Lower leg skin (tissue), 4 donors: ENCODE measurements at regions not wholly inside any gene's neighbourhood (a gene's known extent, or its start where the extent isn't known, plus 50 kb on each side); places are given as distances from the start of the nearest gene placed in this dataset.

Experiments used
- DNase-seq, 2 donors: peaks; one replicate each; pipeline ENCODE4 v3.0.0-alpha.2; 2019; ENCODE audit warnings: low spot score in 2 of 2
- H3K4me3 ChIP-seq: fragments of 200-600 bp; sonication (generic); 2 replicates; pipeline ENCODE4 v1.5.1; 2017; ENCODE audit warnings: mild to moderate bottlenecking, low read depth; ENCODE audit not compliant: poor library complexity, severe bottlenecking
- POLR2A ChIP-seq, 2 donors: fragments of 450-650 bp; IDR thresholded peaks; one replicate each; pipeline ENCODE4 v1.6.1; 2016 to 2017; ENCODE audit warnings: antibody characterized with exemption in 2 of 2, mild to moderate bottlenecking in 1 of 2, moderate library complexity in 1 of 2
- WGBS, 2 donors: methylation state at CpG; one replicate each; pipeline ENCODE4 v1.1.5; 2018; 5-methylcytosine and 5-hydroxymethylcytosine counted together
- intact Hi-C: fragments of 100-400 bp; cut with DNase I; formaldehyde crosslinking; loops from one replicate; pipeline ENCODE4 v1.15.0; 2023; ENCODE audit warnings: low total_unique reads
- TF ChIP-seq, protein P1 (sequence below), 3 donors: fragments of 450-650 bp; IDR thresholded peaks; one replicate each; pipeline ENCODE4 v1.5.1; 2016; ENCODE audit warnings: antibody characterized with exemption in 3 of 3, mild to moderate bottlenecking in 3 of 3, moderate library complexity in 2 of 3

- no peak for TF ChIP-seq POLR2A (IDR thresholded peaks at IDR 0.05)
- TF ChIP-seq, protein P1, sequence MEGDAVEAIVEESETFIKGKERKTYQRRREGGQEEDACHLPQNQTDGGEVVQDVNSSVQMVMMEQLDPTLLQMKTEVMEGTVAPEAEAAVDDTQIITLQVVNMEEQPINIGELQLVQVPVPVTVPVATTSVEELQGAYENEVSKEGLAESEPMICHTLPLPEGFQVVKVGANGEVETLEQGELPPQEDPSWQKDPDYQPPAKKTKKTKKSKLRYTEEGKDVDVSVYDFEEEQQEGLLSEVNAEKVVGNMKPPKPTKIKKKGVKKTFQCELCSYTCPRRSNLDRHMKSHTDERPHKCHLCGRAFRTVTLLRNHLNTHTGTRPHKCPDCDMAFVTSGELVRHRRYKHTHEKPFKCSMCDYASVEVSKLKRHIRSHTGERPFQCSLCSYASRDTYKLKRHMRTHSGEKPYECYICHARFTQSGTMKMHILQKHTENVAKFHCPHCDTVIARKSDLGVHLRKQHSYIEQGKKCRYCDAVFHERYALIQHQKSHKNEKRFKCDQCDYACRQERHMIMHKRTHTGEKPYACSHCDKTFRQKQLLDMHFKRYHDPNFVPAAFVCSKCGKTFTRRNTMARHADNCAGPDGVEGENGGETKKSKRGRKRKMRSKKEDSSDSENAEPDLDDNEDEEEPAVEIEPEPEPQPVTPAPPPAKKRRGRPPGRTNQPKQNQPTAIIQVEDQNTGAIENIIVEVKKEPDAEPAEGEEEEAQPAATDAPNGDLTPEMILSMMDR (IDR thresholded peaks at IDR 0.05), result no peak
- 52 to 54% methylated on average over 1 of the region's 1 CpG for WGBS, 2 donors
- no peak for DNase-seq
- H3K4me3 ChIP-seq, result no peak overlapping the region
- intact Hi-C loops, result no loop called here
Observed at GRCh38 chr2:56001947-56002346, 78.4 kb upstream of the EFEMP1 start.

DNA sequence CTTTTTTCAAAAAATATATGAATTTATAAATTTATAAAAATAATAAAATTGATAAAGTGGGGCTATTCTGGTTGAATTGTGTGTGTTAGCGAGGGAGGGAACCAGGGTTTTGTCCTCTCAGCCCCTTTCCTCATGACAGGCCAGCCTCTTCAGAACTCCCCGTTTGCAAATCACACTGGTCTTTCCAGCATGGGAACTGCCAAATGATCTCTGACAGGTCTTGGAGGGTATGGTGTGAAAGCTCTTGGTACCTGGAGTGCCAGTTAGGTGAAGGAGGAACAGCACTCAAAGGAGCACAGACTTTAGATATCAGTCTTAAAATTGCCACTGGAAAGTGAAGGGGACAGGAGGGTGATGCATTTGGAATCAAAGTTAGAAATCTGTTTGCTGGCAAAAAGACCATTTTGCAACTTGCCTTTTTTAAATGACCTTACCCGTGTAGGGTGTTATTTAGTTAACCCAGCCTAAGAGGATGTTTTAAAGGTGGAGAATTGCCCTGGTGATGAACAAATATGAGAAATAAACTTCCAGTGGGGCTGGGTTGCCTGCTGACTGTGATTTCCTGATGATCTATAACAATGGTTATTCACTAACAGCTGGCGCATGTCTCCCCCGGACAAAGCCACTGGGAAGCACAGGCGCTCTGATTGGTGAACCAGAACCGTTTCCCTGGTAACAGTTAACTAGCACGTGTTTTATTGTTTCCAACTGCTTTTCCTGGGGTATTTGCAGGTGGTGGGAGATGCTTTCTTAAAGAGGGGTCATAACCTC is 85.3 kb upstream of the EFEMP1 start:
- 38 to 43% methylated on average over 8 of the region's 8 CpGs for WGBS, 2 donors
- intact Hi-C loops, result no loop called here
- peak in 1 of 2 donors; percentile 29 for DNase-seq
- no peak for TF ChIP-seq POLR2A (IDR thresholded peaks at IDR 0.05)
- H3K4me3 ChIP-seq, result no peak overlapping the region

GRCh38 chr2:56009758-56010458 is 86.3 kb upstream of the EFEMP1 start:
- intact Hi-C loops, result no loop called here
- WGBS, 2 donors, result 36 to 39% methylated on average over 3 of the region's 3 CpGs
- no peak for DNase-seq
- TF ChIP-seq, protein P1 (IDR thresholded peaks at IDR 0.05), result no peak
- TF ChIP-seq POLR2A (IDR thresholded peaks at IDR 0.05), result no peak
- H3K4me3 ChIP-seq, result no peak overlapping the region

- intact Hi-C loops, result no loop called here
- no peak for DNase-seq
- H3K4me3 ChIP-seq, result no peak overlapping the region
- 86 to 91% methylated on average over 4 of the region's 4 CpGs for WGBS, 2 donors
- TF ChIP-seq POLR2A (IDR thresholded peaks at IDR 0.05), result no peak
- TF ChIP-seq, protein P1 (IDR thresholded peaks at IDR 0.05), result no peak
Observed at GRCh38 chr2:56011624-56012023, 88.0 kb upstream of the EFEMP1 start.

- DNase-seq, result no peak
- WGBS, 2 donors, result 58 to 69% methylated on average over 1 of the region's 1 CpG
- intact Hi-C loops, result no loop called here
- H3K4me3 ChIP-seq, result no peak overlapping the region
- no peak for TF ChIP-seq POLR2A (IDR thresholded peaks at IDR 0.05)
- TF ChIP-seq, protein P1 (IDR thresholded peaks at IDR 0.05), result no peak
Observed at GRCh38 chr2:56012221-56012765, 88.7 kb upstream of the EFEMP1 start.

- TF ChIP-seq, protein P1 (IDR thresholded peaks at IDR 0.05), result no peak
- no peak for TF ChIP-seq POLR2A (IDR thresholded peaks at IDR 0.05)
- no peak overlapping the region for H3K4me3 ChIP-seq
- DNase-seq, result no peak
- intact Hi-C loops, result no loop called here
Observed at GRCh38 chr2:56013475-56013874, 89.9 kb upstream of the EFEMP1 start.
